ENCODE measurements at regions not wholly inside any gene's neighbourhood (a gene's known extent, or its start where the extent isn't known, plus 50 kb on each side); places are given as distances from the start of the nearest gene placed in this dataset.

GRCh38 chr3:137925080-137925479 is 84.9 kb upstream of the CLDN18 start:
- H3K4me3 Mint-ChIP-seq = no peak overlapping the region
- H3K27me3 Mint-ChIP-seq = no peaks in the 10 kb centered on the region
- DNase-seq = no peak
- ChIA-PET CTCF (no interaction called here), POLR2A (no interaction called here)
- no peak overlapping the region for H3K27ac Mint-ChIP-seq
- no peaks in the 10 kb centered on the region for H3K36me3 Mint-ChIP-seq (ENCODE audit: low read depth)
- H3K4me1 Mint-ChIP-seq = no peaks in the 10 kb centered on the region
- H3K9me3 Mint-ChIP-seq = no peaks in the 10 kb centered on the region

GRCh38 chr3:137926991-137927390 is 83.0 kb upstream of the CLDN18 start:
- no peak for DNase-seq
- Mint-ChIP-seq H3K4me1 (no peaks in the 10 kb centered on the region), H3K27me3 (no peaks in the 10 kb centered on the region), H3K27ac (no peak overlapping the region), H3K36me3 (ENCODE audit: low read depth) (no peaks in the 10 kb centered on the region), H3K4me3 (no peak overlapping the region), H3K9me3 (no peaks in the 10 kb centered on the region)
- CTCF ChIA-PET = no interaction called here
- POLR2A ChIA-PET = no interaction called here

DNA sequence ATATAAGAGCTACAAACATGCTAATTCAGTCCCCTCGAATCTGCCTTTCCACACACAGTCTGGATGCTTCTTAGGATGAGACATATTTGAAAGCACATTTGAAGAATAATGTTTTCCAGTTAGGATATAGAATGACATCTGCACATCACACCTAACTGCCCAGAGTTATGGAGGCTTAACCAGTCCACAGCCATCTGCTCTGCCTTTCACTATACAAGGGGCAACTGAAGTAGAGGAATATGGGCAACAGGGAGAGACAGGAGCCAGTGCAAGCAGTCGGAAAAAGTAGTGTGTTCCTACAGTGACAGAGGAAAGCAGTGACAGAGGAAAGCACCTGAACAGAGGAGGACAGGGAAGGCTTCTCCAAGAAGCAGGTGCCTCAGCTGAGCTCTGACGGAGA is 79.0 kb upstream of the CLDN18 start:
- no peak for DNase-seq
- H3K27ac Mint-ChIP-seq = no peak overlapping the region
- H3K36me3 Mint-ChIP-seq (ENCODE audit: low read depth) = no peaks in the 10 kb centered on the region
- no peaks in the 10 kb centered on the region for H3K4me1 Mint-ChIP-seq
- H3K9me3 Mint-ChIP-seq = no peaks in the 10 kb centered on the region
- CTCF ChIA-PET = no interaction called here
- H3K4me3 Mint-ChIP-seq = no peak overlapping the region
- POLR2A ChIA-PET = no interaction called here
- peaks cover 3% of the 10 kb centered on the region for H3K27me3 Mint-ChIP-seq

DNA sequence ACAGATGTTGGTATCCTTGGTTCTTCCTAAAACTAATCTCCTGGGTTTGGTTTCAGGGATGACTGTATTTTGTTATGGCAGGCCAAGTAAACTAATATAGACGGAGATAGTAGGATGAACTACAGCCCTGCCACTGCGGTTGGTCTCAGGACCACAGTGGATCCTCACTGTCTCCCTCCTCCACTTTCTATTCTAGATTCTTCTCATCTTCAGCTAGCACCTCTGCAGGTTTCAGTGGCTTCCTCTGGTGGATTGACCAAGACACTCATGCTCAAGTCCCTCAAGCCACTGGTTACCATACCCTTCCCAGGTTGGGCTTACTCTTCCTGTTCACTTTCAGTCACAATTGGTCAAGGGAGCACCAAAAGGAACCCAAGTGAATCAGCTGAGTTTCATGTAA is 71.1 kb upstream of the CLDN18 start:
- Mint-ChIP-seq H3K36me3 (ENCODE audit: low read depth) (no peaks in the 10 kb centered on the region), H3K4me1 (no peaks in the 10 kb centered on the region), H3K27me3 (no peaks in the 10 kb centered on the region), H3K27ac (no peak overlapping the region), H3K4me3 (no peak overlapping the region), H3K9me3 (no peaks in the 10 kb centered on the region)
- ChIA-PET CTCF (no interaction called here), POLR2A (no interaction called here)
- no peak for DNase-seq

GRCh38 chr3:137944593-137944992 is 65.4 kb upstream of the CLDN18 start:
- POLR2A ChIA-PET = no interaction called here
- no peak for DNase-seq
- Mint-ChIP-seq H3K9me3 (no peaks in the 10 kb centered on the region), H3K36me3 (ENCODE audit: low read depth) (no peaks in the 10 kb centered on the region), H3K27me3 (no peaks in the 10 kb centered on the region), H3K27ac (no peak overlapping the region), H3K4me3 (no peak overlapping the region), H3K4me1 (no peaks in the 10 kb centered on the region)
- CTCF ChIA-PET = interaction anchor here (0.6 kb wide), 1 partner anchor 106 kb away, joined by 3 read pairs; no protein-coding TSS in a partner anchor

DNA sequence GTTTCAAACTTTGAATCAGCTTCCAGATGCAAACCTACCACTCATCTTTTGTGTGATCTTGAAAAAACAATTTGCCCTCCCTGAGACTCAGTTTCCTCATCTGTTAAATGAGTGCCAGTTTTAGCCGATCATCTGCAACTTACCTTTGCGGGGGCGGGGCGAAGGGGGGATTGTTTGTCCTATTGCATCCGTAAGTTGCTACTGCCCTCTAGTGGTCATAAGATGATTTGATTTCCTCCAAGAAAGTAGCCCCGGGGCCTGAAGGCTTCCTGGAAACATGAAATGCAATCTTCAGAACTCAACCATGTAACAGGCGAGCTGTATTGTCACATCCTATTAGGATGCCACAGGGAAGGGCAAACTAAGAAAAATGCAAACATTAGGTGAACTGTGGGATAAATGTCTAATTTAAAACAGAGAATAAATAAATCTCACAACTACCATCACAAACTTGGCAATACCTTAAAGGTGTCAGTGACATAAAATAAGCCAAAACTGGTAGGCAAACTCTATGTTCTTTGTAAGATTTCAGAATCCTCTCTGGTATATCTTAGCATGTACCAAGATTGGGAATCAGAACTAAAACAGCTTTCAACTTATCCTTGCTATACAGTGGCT is 63.5 kb upstream of the CLDN18 start:
- peak; percentile 43 for DNase-seq
- no peaks in the 10 kb centered on the region for H3K9me3 Mint-ChIP-seq
- H3K27me3 Mint-ChIP-seq = no peaks in the 10 kb centered on the region
- ChIA-PET POLR2A (no interaction called here), CTCF (interaction anchor here (0.5 to 1.7 kb wide), 7 partner anchors 9 to 914 kb away, joined by 3 to 6 read pairs (median 4); no protein-coding TSS in a partner anchor)
- no peaks in the 10 kb centered on the region for H3K4me1 Mint-ChIP-seq
- no peak overlapping the region for H3K4me3 Mint-ChIP-seq
- H3K27ac Mint-ChIP-seq = no peak overlapping the region
- H3K36me3 Mint-ChIP-seq (ENCODE audit: low read depth) = no peaks in the 10 kb centered on the region

GRCh38 chr3:137947117-137947516 is 62.8 kb upstream of the CLDN18 start:
- CTCF ChIA-PET = interaction anchor here (0.5 to 1.7 kb wide), 6 partner anchors 9 to 915 kb away, joined by 4 to 5 read pairs (median 4); no protein-coding TSS in a partner anchor

DNA sequence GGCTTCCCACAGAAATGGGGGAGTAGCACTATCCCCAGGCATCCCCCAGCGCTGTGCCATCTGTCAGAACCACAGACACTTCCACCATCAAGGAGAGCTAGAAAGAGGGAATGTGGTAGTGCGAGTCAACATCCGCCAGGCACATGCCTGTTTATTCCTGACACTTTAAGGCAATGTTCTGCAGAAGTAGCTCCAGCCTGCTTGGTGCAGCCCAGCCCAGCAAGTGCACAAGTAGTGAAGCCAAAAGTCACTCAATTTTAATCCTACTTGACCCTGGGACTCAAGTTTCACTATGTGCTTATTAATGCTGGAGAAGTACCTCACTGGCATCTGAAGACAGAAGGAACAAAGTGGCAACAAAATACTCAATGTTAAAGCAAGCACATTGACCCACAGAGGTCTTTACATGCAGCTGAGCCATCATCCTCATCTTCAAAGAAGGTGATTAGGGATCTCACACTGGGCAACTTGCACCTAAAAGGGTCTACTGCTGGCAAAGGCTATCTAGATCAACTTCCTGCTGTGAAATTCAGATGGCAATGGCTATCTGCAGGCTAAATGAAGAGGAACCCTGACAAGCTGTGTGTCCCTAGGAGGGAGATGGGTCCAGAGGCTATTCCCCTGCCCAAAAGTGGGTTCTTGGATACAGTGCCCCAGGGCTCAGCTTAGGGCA is 61.4 kb upstream of the CLDN18 start:
- CTCF ChIA-PET = interaction anchor here (0.9 to 1.6 kb wide), 2 partner anchors 11 to 843 kb away, joined by 3 to 4 read pairs; no protein-coding TSS in a partner anchor

More at GRCh38 chr3:137947117-137947516, 62.8 kb upstream of the CLDN18 start:
- Mint-ChIP-seq H3K4me1 (no peaks in the 10 kb centered on the region), H3K27me3 (peaks cover 4% of the 10 kb centered on the region), H3K27ac (no peak overlapping the region), H3K9me3 (no peaks in the 10 kb centered on the region), H3K36me3 (ENCODE audit: low read depth) (no peaks in the 10 kb centered on the region), H3K4me3 (no peak overlapping the region)
- POLR2A ChIA-PET = no interaction called here
- DNase-seq = no peak

GRCh38 chr3:137958636-137959035 is 51.3 kb upstream of the CLDN18 start:
- Mint-ChIP-seq H3K4me3 (no peak overlapping the region), H3K4me1 (no peaks in the 10 kb centered on the region), H3K9me3 (peaks cover 5% of the 10 kb centered on the region), H3K36me3 (ENCODE audit: low read depth) (no peaks in the 10 kb centered on the region), H3K27ac (no peak overlapping the region), H3K27me3 (peaks cover 3% of the 10 kb centered on the region)
- POLR2A ChIA-PET = no interaction called here
- CTCF ChIA-PET = interaction anchor here (1.5 kb wide), 1 partner anchor 13 kb away, joined by 3 read pairs; no protein-coding TSS in a partner anchor
- no peak for DNase-seq

More for the DNA sequence above, 61.4 kb upstream of the CLDN18 start:
- no peaks in the 10 kb centered on the region for H3K4me1 Mint-ChIP-seq
- peaks cover 4% of the 10 kb centered on the region for H3K27me3 Mint-ChIP-seq
- H3K4me3 Mint-ChIP-seq = no peak overlapping the region
- no peaks in the 10 kb centered on the region for H3K36me3 Mint-ChIP-seq (ENCODE audit: low read depth)
- no peak for DNase-seq
- H3K9me3 Mint-ChIP-seq = no peaks in the 10 kb centered on the region
- POLR2A ChIA-PET = no interaction called here
- no peak overlapping the region for H3K27ac Mint-ChIP-seq

All from activated CD4-positive, alpha-beta memory T cell treated with anti-CD3 and anti-CD28 coated beads, Interleukin-2, amount 10 ng/mL, durations not matched to agents 7 days and 5 days (primary cell).